ENCODE measurements at regions not wholly inside any gene's neighbourhood (a gene's known extent, or its start where the extent isn't known, plus 50 kb on each side); places are given as distances from the start of the nearest gene placed in this dataset.

GRCh38 chr20:7665376-7665775 lies 274.9 kb downstream of the HAO1 start:
- POLR2A ChIA-PET: no interaction called here
- BruUV-seq (replicated peaks): no TSS peak
- ATAC-seq: no peak
- no peak for DNase-seq (ENCODE audit: low read depth, low spot score)
- Histone ChIP-seq H3K4me3 (ENCODE audit: low read depth in 2 of 2, low read length in 2 of 2) (no peak overlapping the region), H3K27me3 (ENCODE audit: control insufficient read depth, insufficient read depth, low read length) (no peaks in the 10 kb centered on the region), H3K4me1 (ENCODE audit: control insufficient read depth, insufficient read depth, low read length) (no peaks in the 10 kb centered on the region), H3K36me3 (ENCODE audit: control insufficient read depth, insufficient read depth, low read length) (no peaks in the 10 kb centered on the region), H3K27ac (ENCODE audit: low read length) (no peak overlapping the region), H3K9me3 (ENCODE audit: control insufficient read depth, insufficient read depth, low read depth, low read length) (no peaks in the 10 kb centered on the region)
- CTCF ChIA-PET: no interaction called here
- in situ Hi-C loops (cut with HindIII; ENCODE audit: low pct_unique_long_range_greater_than_20kb, low sequenced_read_pairs): no loop called here
- TF ChIP-seq CTCF (IDR thresholded peaks at IDR 0.05) (no peak), POLR2AphosphoS5 (IDR thresholded peaks at IDR 0.05; ENCODE audit: low read depth, low read length) (no peak), TCF7L2 (IDR thresholded peaks at IDR 0.05; ENCODE audit: low read depth, low read length) (no peak), SIN3A (IDR thresholded peaks at IDR 0.05; ENCODE audit: borderline replicate concordance, insufficient read depth, low read depth, low read length) (no peak), REST (IDR thresholded peaks at IDR 0.05; ENCODE audit: insufficient read depth in 1 of 2, low read depth in 2 of 2, low read length in 1 of 2) (no peak)
- intact Hi-C loops (cut with micrococcal nuclease; ENCODE audit: unreplicated experiment): no loop called here

GRCh38 chr20:7667194-7667593 lies 273.1 kb downstream of the HAO1 start:
- intact Hi-C loops (cut with micrococcal nuclease; ENCODE audit: unreplicated experiment) (no loop called here), in situ Hi-C loops (cut with HindIII; ENCODE audit: low pct_unique_long_range_greater_than_20kb, low sequenced_read_pairs) (no loop called here)
- TF ChIP-seq POLR2AphosphoS5 (IDR thresholded peaks at IDR 0.05; ENCODE audit: low read depth, low read length): no peak
- no peak for TF ChIP-seq SIN3A (IDR thresholded peaks at IDR 0.05; ENCODE audit: borderline replicate concordance, insufficient read depth, low read depth, low read length)
- TF ChIP-seq CTCF (IDR thresholded peaks at IDR 0.05): no peak
- no peak for TF ChIP-seq REST (IDR thresholded peaks at IDR 0.05; ENCODE audit: insufficient read depth in 1 of 2, low read depth in 2 of 2, low read length in 1 of 2)
- TF ChIP-seq TCF7L2 (IDR thresholded peaks at IDR 0.05; ENCODE audit: low read depth, low read length): no peak
- H3K4me3 ChIP-seq (ENCODE audit: low read depth in 2 of 2, low read length in 2 of 2): no peak overlapping the region
- ChIA-PET POLR2A (no interaction called here), CTCF (no interaction called here)
- H3K27ac ChIP-seq (ENCODE audit: low read length): no peak overlapping the region
- no peaks in the 10 kb centered on the region for H3K4me1 ChIP-seq (ENCODE audit: control insufficient read depth, insufficient read depth, low read length)
- ATAC-seq (no peak), DNase-seq (ENCODE audit: low read depth, low spot score) (no peak)
- no peaks in the 10 kb centered on the region for H3K27me3 ChIP-seq (ENCODE audit: control insufficient read depth, insufficient read depth, low read length)
- BruUV-seq (replicated peaks): no TSS peak
- H3K9me3 ChIP-seq (ENCODE audit: control insufficient read depth, insufficient read depth, low read depth, low read length): no peaks in the 10 kb centered on the region
- H3K36me3 ChIP-seq (ENCODE audit: control insufficient read depth, insufficient read depth, low read length): no peaks in the 10 kb centered on the region

All from Panc1 (cell line).